Spleen (tissue), 11 donors: ENCODE measurements at regions not wholly inside any gene's neighbourhood (a gene's known extent, or its start where the extent isn't known, plus 50 kb on each side); places are given as distances from the start of the nearest gene placed in this dataset.
"Not testable (repeated sequence)": the region's sequence is repeated elsewhere in the genome, so short reads cannot be mapped to it uniquely, and the experiment has no call there.

ENCODE experiments used
- DNase-seq: peaks from one replicate; pipeline ENCODE4 v3.0.0-alpha.2; 2020
- H3K27ac ChIP-seq, 8 donors: fragments of 200-600 bp; sonication (generic) in 7 of 8; 1 replicate in 4 of 8; 2 replicates in 4 of 8; pipeline versions ENCODE4 v1.5.0 to v1.8.0; 2016 to 2021; ENCODE audit warnings: inconsistent platforms in 4 of 8, mild to moderate bottlenecking in 4 of 8, moderate library complexity in 1 of 8
- H3K27me3 ChIP-seq, 7 donors: fragments of 200-600 bp; sonication (generic) in 6 of 7; replicated peaks in 1 of 7; 1 replicate in 4 of 7; 2 replicates in 3 of 7; pipeline versions ENCODE4 v1.5.0 to v1.8.0; 2016 to 2021; ENCODE audit warnings: inconsistent platforms in 3 of 7, mild to moderate bottlenecking in 1 of 7
- H3K36me3 ChIP-seq, 6 donors: fragments of 200-600 bp; sonication (generic) in 5 of 6; 1 replicate in 4 of 6; 2 replicates in 2 of 6; pipeline versions ENCODE4 v1.5.0 to v1.8.0; 2016 to 2021; ENCODE audit warnings: inconsistent platforms in 2 of 6
- H3K4me1 ChIP-seq, 6 donors: fragments of 200-600 bp; sonication (generic) in 5 of 6; 1 replicate in 3 of 6; 2 replicates in 3 of 6; pipeline versions ENCODE4 v1.5.0 to v1.8.0; 2016 to 2021; ENCODE audit warnings: inconsistent platforms in 3 of 6
- H3K4me3 ChIP-seq, 8 donors: fragments of 200-600 bp; sonication (generic) in 7 of 8; 1 replicate in 4 of 8; 2 replicates in 4 of 8; pipeline versions ENCODE4 v1.5.0 to v1.8.0; 2016 to 2021; ENCODE audit warnings: inconsistent platforms in 4 of 8, mild to moderate bottlenecking in 4 of 8, moderate library complexity in 2 of 8
- H3K9me3 ChIP-seq, 8 donors: fragments of 200-600 bp; sonication (generic) in 7 of 8; 1 replicate in 4 of 8; 2 replicates in 4 of 8; pipeline versions ENCODE4 v1.5.0 to v1.8.0; 2016 to 2021; ENCODE audit warnings: inconsistent platforms in 4 of 8
- POLR2A ChIP-seq, 3 donors: fragments of 450-650 bp; IDR thresholded peaks; one replicate each; pipeline ENCODE4 v1.5.1; 2017; ENCODE audit warnings: antibody characterized with exemption in 3 of 3, mild to moderate bottlenecking in 1 of 3
- POLR2AphosphoS5 ChIP-seq, 3 donors: sonication (generic); formaldehyde crosslinking; IDR thresholded peaks; one replicate each; pipeline ENCODE4 v1.5.1; 2017; ENCODE audit warnings: antibody characterized with exemption in 3 of 3
- WGBS, 5 donors: extraction: QIAGEN DNeasy Blood & Tissue Kit in 3 of 5; methylation state at CpG; one replicate each; pipeline versions ENCODE4 v1.1.5 to v1.1.7; 2013 to 2018; 5-methylcytosine and 5-hydroxymethylcytosine counted together
- intact Hi-C: fragments of 100-400 bp; cut with DNase I; formaldehyde crosslinking; loops from one replicate; pipeline ENCODE4 v1.15.0; 2023; ENCODE audit warnings: low total_unique reads
- TF ChIP-seq, protein P1 (sequence below), 11 experiments: fragments of 200-600 bp in 7 of 11; fragments of 450-650 bp in 4 of 11; sonication (generic) in 4 of 11; IDR thresholded peaks in 8 of 11; conservative IDR thresholded peaks in 3 of 11; 1 replicate in 7 of 11; 2 replicates in 4 of 11; pipeline versions ENCODE4 v1.4.0 to v1.8.0; 2016 to 2021; ENCODE audit warnings: antibody characterized with exemption in 11 of 11, inconsistent platforms in 4 of 11, mild to moderate bottlenecking in 1 of 11
- donor health status: healthy with polysubstance abuse.
- donor health status: DM: no; HTN: no; CAD: no; lungs with moderate emphysema.
- donor health status: DM: no; HTN: no; CAD: no.
- donor health status: Bipolar disorder and iron deficiency.
- donor health status: healthy.
- donor health status: DM: no; HTN: no; CAD: no.
- donor health status: DM: yes; HTN: yes; CAD: no.

DNA sequence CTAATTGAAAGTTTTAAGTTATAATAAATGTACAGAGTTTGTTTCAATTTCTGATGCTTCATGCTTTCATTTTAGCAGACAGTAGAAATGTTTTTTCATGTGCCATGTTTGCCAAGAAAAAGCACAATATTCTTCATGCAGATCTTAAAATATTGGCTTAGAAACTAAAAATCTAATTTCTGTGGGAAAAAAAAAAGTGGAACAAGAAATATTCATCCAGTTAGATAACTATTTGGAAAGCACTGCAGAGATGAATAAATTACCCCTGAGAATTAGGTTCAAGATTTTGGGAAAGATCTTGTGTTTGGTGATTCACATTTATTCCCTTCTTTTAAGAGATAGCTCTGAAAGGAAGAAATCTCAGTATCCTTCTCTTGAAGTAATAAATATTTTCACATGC lies 912.5 kb downstream of the C4orf33 start:
- intact Hi-C loops = no loop called here

DNA sequence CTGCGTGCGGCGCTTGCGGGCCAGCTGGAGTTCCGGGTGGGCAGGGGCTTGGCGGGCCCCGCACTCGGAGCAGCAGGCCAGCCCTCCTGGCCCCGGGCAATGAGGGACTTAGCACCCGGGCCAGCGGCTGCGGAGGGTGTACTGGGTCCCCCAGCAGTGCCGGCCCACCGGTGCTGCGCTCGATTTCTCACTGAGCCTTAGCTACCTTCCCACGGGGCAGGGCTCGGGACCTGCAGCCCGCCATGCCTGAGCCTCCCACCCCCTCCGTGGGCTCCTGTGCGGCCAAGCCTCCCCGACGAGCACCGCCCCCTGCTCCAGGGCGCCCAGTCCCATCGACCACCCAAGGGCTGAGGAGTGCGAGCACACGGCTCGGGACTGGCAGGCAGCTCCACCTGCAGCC lies 916.9 kb downstream of the C4orf33 start:
- H3K4me1 ChIP-seq, H3K27ac ChIP-seq, intact Hi-C loops, H3K36me3 ChIP-seq, H3K27me3 ChIP-seq, H3K9me3 ChIP-seq, H3K4me3 ChIP-seq, DNase-seq: not testable (repeated sequence)
- 95 to 98% (median 97%) methylated on average over 13 to 29 of the region's 29 CpGs; no CpG with 5 or more reads in 1 of the 5 donors for WGBS, 5 donors

More for the DNA sequence above, 912.5 kb downstream of the C4orf33 start:
- no peaks in the 10 kb centered on the region for H3K4me1 ChIP-seq
- no peaks in the 10 kb centered on the region for H3K27me3 ChIP-seq
- H3K9me3 ChIP-seq = peaks cover 0 to 9% (median 0%) of the 10 kb centered on the region in 8 donors
- H3K36me3 ChIP-seq = no peaks in the 10 kb centered on the region
- no peak overlapping the region for H3K27ac ChIP-seq
- no peak for DNase-seq
- no peak overlapping the region for H3K4me3 ChIP-seq
- TF ChIP-seq, protein P1, sequence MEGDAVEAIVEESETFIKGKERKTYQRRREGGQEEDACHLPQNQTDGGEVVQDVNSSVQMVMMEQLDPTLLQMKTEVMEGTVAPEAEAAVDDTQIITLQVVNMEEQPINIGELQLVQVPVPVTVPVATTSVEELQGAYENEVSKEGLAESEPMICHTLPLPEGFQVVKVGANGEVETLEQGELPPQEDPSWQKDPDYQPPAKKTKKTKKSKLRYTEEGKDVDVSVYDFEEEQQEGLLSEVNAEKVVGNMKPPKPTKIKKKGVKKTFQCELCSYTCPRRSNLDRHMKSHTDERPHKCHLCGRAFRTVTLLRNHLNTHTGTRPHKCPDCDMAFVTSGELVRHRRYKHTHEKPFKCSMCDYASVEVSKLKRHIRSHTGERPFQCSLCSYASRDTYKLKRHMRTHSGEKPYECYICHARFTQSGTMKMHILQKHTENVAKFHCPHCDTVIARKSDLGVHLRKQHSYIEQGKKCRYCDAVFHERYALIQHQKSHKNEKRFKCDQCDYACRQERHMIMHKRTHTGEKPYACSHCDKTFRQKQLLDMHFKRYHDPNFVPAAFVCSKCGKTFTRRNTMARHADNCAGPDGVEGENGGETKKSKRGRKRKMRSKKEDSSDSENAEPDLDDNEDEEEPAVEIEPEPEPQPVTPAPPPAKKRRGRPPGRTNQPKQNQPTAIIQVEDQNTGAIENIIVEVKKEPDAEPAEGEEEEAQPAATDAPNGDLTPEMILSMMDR (IDR thresholded peaks at IDR 0.05 in 8 of 11, conservative IDR thresholded peaks at IDR 0.05 in 3 of 11) = no peak
- TF ChIP-seq POLR2AphosphoS5 (IDR thresholded peaks at IDR 0.05) (no peak), POLR2A (IDR thresholded peaks at IDR 0.05) (no peak)

DNA sequence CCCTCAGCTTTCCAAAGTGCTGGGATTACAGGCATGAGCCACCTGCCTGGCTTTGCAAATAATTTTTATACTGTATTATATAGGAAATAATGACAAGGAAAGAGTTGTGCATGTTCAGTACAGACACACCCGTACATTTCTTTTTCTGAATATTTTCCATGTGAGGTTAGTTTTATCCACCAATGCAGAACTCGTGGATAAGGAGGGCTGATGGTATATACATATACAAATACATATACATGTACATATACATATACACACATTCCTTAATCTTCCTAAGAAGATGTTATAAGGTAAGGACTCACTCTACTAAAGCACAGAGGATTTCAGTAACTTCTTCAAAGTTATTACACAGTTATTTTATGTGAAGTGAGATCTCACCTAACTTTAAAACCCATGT lies 925.8 kb downstream of the C4orf33 start:
- intact Hi-C loops = no loop called here
- Histone ChIP-seq H3K4me1 (no peaks in the 10 kb centered on the region), H3K9me3 (peaks cover 0 to 7% (median 0%) of the 10 kb centered on the region in 8 donors), H3K27me3 (no peaks in the 10 kb centered on the region), H3K4me3 (no peak overlapping the region), H3K27ac (no peak overlapping the region), H3K36me3 (no peaks in the 10 kb centered on the region)
- no peak for TF ChIP-seq POLR2AphosphoS5 (IDR thresholded peaks at IDR 0.05)
- no peak for TF ChIP-seq POLR2A (IDR thresholded peaks at IDR 0.05)
- TF ChIP-seq, protein P1 (IDR thresholded peaks at IDR 0.05 in 8 of 11, conservative IDR thresholded peaks at IDR 0.05 in 3 of 11) = no peak
- no peak for DNase-seq
- WGBS, 5 donors = 73 to 89% (median 81%) methylated on average over 2 of the region's 2 CpGs

DNA sequence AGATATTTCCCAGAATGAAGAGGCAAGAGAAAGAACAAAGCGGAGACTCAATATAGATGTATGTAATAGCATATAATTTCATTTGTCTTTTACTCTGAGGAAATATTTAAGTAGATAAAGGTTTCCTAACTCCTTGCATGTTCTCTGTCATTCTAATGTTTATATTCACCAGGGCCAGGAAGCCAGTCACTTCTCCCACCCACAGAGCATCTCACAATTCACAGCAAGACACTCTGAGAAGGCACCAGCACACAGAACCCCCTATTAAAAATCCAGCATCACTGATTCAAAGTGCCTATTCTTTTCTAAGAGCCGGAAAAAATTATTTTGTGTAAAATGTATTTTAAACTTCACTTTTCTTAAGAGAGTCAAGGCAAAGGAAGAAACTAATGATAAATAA lies 927.1 kb downstream of the C4orf33 start:
- H3K9me3 ChIP-seq = peaks cover 0 to 7% (median 0%) of the 10 kb centered on the region in 8 donors
- H3K4me3 ChIP-seq = no peak overlapping the region
- no peak for DNase-seq
- no peaks in the 10 kb centered on the region for H3K4me1 ChIP-seq
- H3K36me3 ChIP-seq = no peaks in the 10 kb centered on the region
- H3K27ac ChIP-seq = no peak overlapping the region
- intact Hi-C loops = no loop called here
- TF ChIP-seq, protein P1 (IDR thresholded peaks at IDR 0.05 in 8 of 11, conservative IDR thresholded peaks at IDR 0.05 in 3 of 11) = no peak
- TF ChIP-seq POLR2A (IDR thresholded peaks at IDR 0.05) = no peak
- TF ChIP-seq POLR2AphosphoS5 (IDR thresholded peaks at IDR 0.05) = no peak
- WGBS, 5 donors = 85 to 94% (median 88%) methylated on average over 2 of the region's 2 CpGs
- H3K27me3 ChIP-seq = no peaks in the 10 kb centered on the region

DNA sequence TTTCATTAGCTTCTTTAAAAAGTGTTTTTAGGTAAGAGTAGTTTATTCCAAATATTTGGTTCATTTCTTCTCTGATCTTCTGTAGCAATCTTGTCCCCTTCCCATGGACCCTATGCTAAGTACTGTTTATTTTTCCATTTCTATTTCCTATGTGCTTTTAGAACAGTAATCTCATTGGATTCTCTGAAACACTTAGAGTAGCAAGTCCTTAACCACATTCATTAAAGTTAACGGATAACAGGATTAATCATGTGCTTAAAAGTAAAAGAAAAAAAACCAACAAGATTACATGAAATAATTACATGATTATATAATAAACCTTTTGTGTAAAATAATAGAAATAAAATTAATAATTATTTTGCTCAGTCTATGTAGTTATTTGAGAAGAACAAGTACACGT lies 929.7 kb downstream of the C4orf33 start:
- DNase-seq = no peak
- intact Hi-C loops = no loop called here
- H3K9me3 ChIP-seq = no peaks in the 10 kb centered on the region
- H3K4me3 ChIP-seq = no peak overlapping the region
- H3K27me3 ChIP-seq = no peaks in the 10 kb centered on the region
- H3K4me1 ChIP-seq = peaks cover 0 to 5% (median 0%) of the 10 kb centered on the region in 6 donors
- no peak overlapping the region for H3K27ac ChIP-seq
- no peaks in the 10 kb centered on the region for H3K36me3 ChIP-seq
- 84 to 93% (median 88%) methylated on average over 2 of the region's 2 CpGs for WGBS, 5 donors
- no peak for TF ChIP-seq POLR2AphosphoS5 (IDR thresholded peaks at IDR 0.05)
- TF ChIP-seq, protein P1 (IDR thresholded peaks at IDR 0.05 in 8 of 11, conservative IDR thresholded peaks at IDR 0.05 in 3 of 11) = no peak
- TF ChIP-seq POLR2A (IDR thresholded peaks at IDR 0.05) = no peak
